Keratinocyte (primary cell): ENCODE measurements at regions not wholly inside any gene's neighbourhood (a gene's known extent, or its start where the extent isn't known, plus 50 kb on each side); places are given as distances from the start of the nearest gene placed in this dataset.

Experiments
- EZH2 ChIP-seq: IDR thresholded peaks from one replicate; pipeline ENCODE4 v1.6.1; 2012; ENCODE audit warnings: inconsistent platforms, mild to moderate bottlenecking, low read length, moderate library complexity
- TF ChIP-seq, protein P1 (sequence below), 3 experiments: IDR thresholded peaks in 1 of 3; conservative IDR thresholded peaks in 1 of 3; optimal IDR thresholded peaks in 1 of 3; 2 replicates in 2 of 3; 3 replicates in 1 of 3; pipeline versions ENCODE3 to v1.5.1; 2011; ENCODE audit warnings: low read length in 3 of 3, mild to moderate bottlenecking in 3 of 3, moderate library complexity in 2 of 3, control low read depth in 1 of 3, inconsistent platforms in 1 of 3; ENCODE audit not compliant: insufficient read depth in 2 of 3; ENCODE audit errors: extremely low read depth in 1 of 3

DNA sequence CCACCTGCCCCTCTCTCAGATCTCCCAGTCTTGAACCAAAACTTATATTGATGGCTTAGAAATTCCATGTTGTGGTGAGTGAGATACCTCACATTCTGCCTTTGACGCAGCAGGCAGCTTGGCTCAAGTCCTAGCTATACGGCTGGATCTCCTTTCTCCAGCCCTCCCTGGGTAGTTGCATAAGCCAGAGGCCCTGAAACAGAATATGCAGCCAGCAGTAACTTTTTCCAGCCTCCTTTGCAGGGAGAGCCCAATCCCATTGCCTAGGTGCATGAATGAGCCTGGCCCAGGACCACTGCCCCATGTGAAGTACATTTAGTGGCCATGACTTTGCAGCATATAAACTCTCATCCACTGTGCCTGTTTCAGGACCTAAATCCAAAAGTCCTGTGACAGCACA lies 202.2 kb upstream of the CDYL start:
- TF ChIP-seq, protein P1, sequence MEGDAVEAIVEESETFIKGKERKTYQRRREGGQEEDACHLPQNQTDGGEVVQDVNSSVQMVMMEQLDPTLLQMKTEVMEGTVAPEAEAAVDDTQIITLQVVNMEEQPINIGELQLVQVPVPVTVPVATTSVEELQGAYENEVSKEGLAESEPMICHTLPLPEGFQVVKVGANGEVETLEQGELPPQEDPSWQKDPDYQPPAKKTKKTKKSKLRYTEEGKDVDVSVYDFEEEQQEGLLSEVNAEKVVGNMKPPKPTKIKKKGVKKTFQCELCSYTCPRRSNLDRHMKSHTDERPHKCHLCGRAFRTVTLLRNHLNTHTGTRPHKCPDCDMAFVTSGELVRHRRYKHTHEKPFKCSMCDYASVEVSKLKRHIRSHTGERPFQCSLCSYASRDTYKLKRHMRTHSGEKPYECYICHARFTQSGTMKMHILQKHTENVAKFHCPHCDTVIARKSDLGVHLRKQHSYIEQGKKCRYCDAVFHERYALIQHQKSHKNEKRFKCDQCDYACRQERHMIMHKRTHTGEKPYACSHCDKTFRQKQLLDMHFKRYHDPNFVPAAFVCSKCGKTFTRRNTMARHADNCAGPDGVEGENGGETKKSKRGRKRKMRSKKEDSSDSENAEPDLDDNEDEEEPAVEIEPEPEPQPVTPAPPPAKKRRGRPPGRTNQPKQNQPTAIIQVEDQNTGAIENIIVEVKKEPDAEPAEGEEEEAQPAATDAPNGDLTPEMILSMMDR (optimal IDR thresholded peaks at IDR 0.05 in 1 of 3, IDR thresholded peaks at IDR 0.05 in 1 of 3, conservative IDR thresholded peaks at IDR 0.05 in 1 of 3; ENCODE audit: extremely low read depth in 1 of 3, insufficient read depth in 2 of 3, low read length in 3 of 3): no peak
- TF ChIP-seq EZH2: no peak
